ENCODE measurements at regions not wholly inside any gene's neighbourhood (a gene's known extent, or its start where the extent isn't known, plus 50 kb on each side); places are given as distances from the start of the nearest gene placed in this dataset.

- Histone ChIP-seq H3K9ac (ENCODE audit: insufficient read depth in 1 of 2, low read length in 2 of 2) (no peak overlapping the region), H3K4me3 (no peak overlapping the region), H3K36me3 (ENCODE audit: control insufficient read depth in 4 of 4, insufficient read depth in 4 of 4, low read length in 4 of 4) (no peaks in the 10 kb centered on the region), H3K27ac (ENCODE audit: low read depth in 1 of 2, low read length in 1 of 2) (no peak overlapping the region), H3K4me1 (ENCODE audit: control insufficient read depth in 5 of 5, insufficient read depth in 5 of 5, low read length in 5 of 5) (no peaks in the 10 kb centered on the region), H3K9me3 (ENCODE audit: control insufficient read depth in 4 of 4, insufficient read depth in 3 of 4, low read length in 3 of 4) (no peaks in the 10 kb centered on the region), H3K27me3 (ENCODE audit: control insufficient read depth in 3 of 3, insufficient read depth in 3 of 3, low read length in 2 of 3) (no peaks in the 10 kb centered on the region)
- TF ChIP-seq CTCF (IDR thresholded peaks at IDR 0.05; ENCODE audit: control extremely low read depth, extremely low read depth) = no peak
- DNase-seq (no peak), ATAC-seq (ENCODE audit: insufficient read depth, low FRiP score) (no peak)
- WGBS, 2 donors = 71 to 82% methylated on average over 3 of the region's 3 CpGs
These were observed 515.8 kb downstream of the SUCLG1 start for GRCh38 chr2:83943265-83943664.

- Histone ChIP-seq H3K9ac (ENCODE audit: insufficient read depth in 1 of 2, low read length in 2 of 2) (no peak overlapping the region), H3K36me3 (ENCODE audit: control insufficient read depth in 4 of 4, insufficient read depth in 4 of 4, low read length in 4 of 4) (no peaks in the 10 kb centered on the region), H3K27ac (ENCODE audit: low read depth in 1 of 2, low read length in 1 of 2) (no peak overlapping the region), H3K4me1 (ENCODE audit: control insufficient read depth in 5 of 5, insufficient read depth in 5 of 5, low read length in 5 of 5) (no peaks in the 10 kb centered on the region), H3K4me3 (no peak overlapping the region), H3K27me3 (ENCODE audit: control insufficient read depth in 3 of 3, insufficient read depth in 3 of 3, low read length in 2 of 3) (no peaks in the 10 kb centered on the region), H3K9me3 (ENCODE audit: control insufficient read depth in 4 of 4, insufficient read depth in 3 of 4, low read length in 3 of 4) (no peaks in the 10 kb centered on the region)
- DNase-seq (peak in 1 of 3 donors; percentile 3), ATAC-seq (ENCODE audit: insufficient read depth, low FRiP score) (no peak)
- TF ChIP-seq CTCF (IDR thresholded peaks at IDR 0.05; ENCODE audit: control extremely low read depth, extremely low read depth) = no peak
- 83 to 89% methylated on average over 5 of the region's 5 CpGs for WGBS, 2 donors
These were observed 517.2 kb downstream of the SUCLG1 start for GRCh38 chr2:83941886-83942285.

GRCh38 chr2:83933749-83934148 lies 525.3 kb downstream of the SUCLG1 start:
- TF ChIP-seq CTCF (IDR thresholded peaks at IDR 0.05; ENCODE audit: control extremely low read depth, extremely low read depth) = no peak
- Histone ChIP-seq H3K4me3 (no peak overlapping the region), H3K36me3 (ENCODE audit: control insufficient read depth in 4 of 4, insufficient read depth in 4 of 4, low read length in 4 of 4) (no peaks in the 10 kb centered on the region), H3K27ac (ENCODE audit: low read depth in 1 of 2, low read length in 1 of 2) (no peak overlapping the region), H3K4me1 (ENCODE audit: control insufficient read depth in 5 of 5, insufficient read depth in 5 of 5, low read length in 5 of 5) (no peaks in the 10 kb centered on the region), H3K9ac (ENCODE audit: insufficient read depth in 1 of 2, low read length in 2 of 2) (no peak overlapping the region), H3K9me3 (ENCODE audit: control insufficient read depth in 4 of 4, insufficient read depth in 3 of 4, low read length in 3 of 4) (no peaks in the 10 kb centered on the region), H3K27me3 (ENCODE audit: control insufficient read depth in 3 of 3, insufficient read depth in 3 of 3, low read length in 2 of 3) (no peaks in the 10 kb centered on the region)
- ATAC-seq (ENCODE audit: insufficient read depth, low FRiP score) (no peak), DNase-seq (no peak)
- WGBS, 2 donors = 49 to 58% methylated on average over 2 of the region's 2 CpGs

GRCh38 chr2:83923531-83923930 lies 535.5 kb downstream of the SUCLG1 start:
- DNase-seq = no peak
- H3K27ac ChIP-seq (ENCODE audit: low read depth in 1 of 2, low read length in 1 of 2) = no peak overlapping the region
- no peaks in the 10 kb centered on the region for H3K36me3 ChIP-seq (ENCODE audit: control insufficient read depth in 4 of 4, insufficient read depth in 4 of 4, low read length in 4 of 4)
- H3K4me1 ChIP-seq (ENCODE audit: control insufficient read depth in 5 of 5, insufficient read depth in 5 of 5, low read length in 5 of 5) = no peaks in the 10 kb centered on the region
- peaks cover 0 to 3% (median 0%) of the 10 kb centered on the region in 4 donors for H3K9me3 ChIP-seq (ENCODE audit: control insufficient read depth in 4 of 4, insufficient read depth in 3 of 4, low read length in 3 of 4)
- no peaks in the 10 kb centered on the region for H3K27me3 ChIP-seq (ENCODE audit: control insufficient read depth in 3 of 3, insufficient read depth in 3 of 3, low read length in 2 of 3)
- no peak overlapping the region for H3K4me3 ChIP-seq
- no peak overlapping the region for H3K9ac ChIP-seq (ENCODE audit: insufficient read depth in 1 of 2, low read length in 2 of 2)
- no peak for TF ChIP-seq CTCF (IDR thresholded peaks at IDR 0.05; ENCODE audit: control extremely low read depth, extremely low read depth)
- WGBS, 2 donors = 80 to 81% methylated on average over 2 of the region's 2 CpGs
- ATAC-seq (ENCODE audit: insufficient read depth, low FRiP score) = no peak
